ENCODE measurements at regions not wholly inside any gene's neighbourhood (a gene's known extent, or its start where the extent isn't known, plus 50 kb on each side); places are given as distances from the start of the nearest gene placed in this dataset.

- H3K36me3 ChIP-seq = no peaks in the 10 kb centered on the region
- no peak overlapping the region for H3K27ac ChIP-seq
- H3K4me3 ChIP-seq = no peak overlapping the region
- intact Hi-C loops (cut with DNase I; ENCODE audit: low total_unique reads) = no loop called here
- H3K9me3 ChIP-seq = no peaks in the 10 kb centered on the region
- H3K27me3 ChIP-seq = no peaks in the 10 kb centered on the region
- no peak for DNase-seq
- no peak for TF ChIP-seq CTCF (IDR thresholded peaks at IDR 0.05)
- H3K4me1 ChIP-seq = no peaks in the 10 kb centered on the region
These were observed 622.5 kb downstream of the GALR1 start for GRCh38 chr18:77872166-77872565.

- Histone ChIP-seq H3K4me3 (no peak overlapping the region), H3K27me3 (no peaks in the 10 kb centered on the region), H3K4me1 (no peaks in the 10 kb centered on the region), H3K9me3 (peaks cover 0 to 3% (median 0%) of the 10 kb centered on the region in 3 donors), H3K36me3 (no peaks in the 10 kb centered on the region), H3K27ac (no peak overlapping the region)
- no peak for DNase-seq
- no peak for TF ChIP-seq CTCF (IDR thresholded peaks at IDR 0.05)
- intact Hi-C loops (cut with DNase I; ENCODE audit: low total_unique reads) = no loop called here
These were observed 626.7 kb downstream of the GALR1 start for GRCh38 chr18:77876319-77876865.

- intact Hi-C loops (cut with DNase I; ENCODE audit: low total_unique reads) = no loop called here
- TF ChIP-seq CTCF (IDR thresholded peaks at IDR 0.05) = no peak
- Histone ChIP-seq H3K9me3 (peaks cover 0 to 6% (median 0%) of the 10 kb centered on the region in 3 donors), H3K27ac (no peak overlapping the region), H3K36me3 (no peaks in the 10 kb centered on the region), H3K27me3 (no peaks in the 10 kb centered on the region), H3K4me3 (no peak overlapping the region), H3K4me1 (no peaks in the 10 kb centered on the region)
- no peak for DNase-seq
These were observed 630.2 kb downstream of the GALR1 start for GRCh38 chr18:77879829-77880228.

GRCh38 chr18:77884454-77884853 lies 634.8 kb downstream of the GALR1 start:
- no peak for TF ChIP-seq CTCF (IDR thresholded peaks at IDR 0.05)
- intact Hi-C loops (cut with DNase I; ENCODE audit: low total_unique reads) = no loop called here
- no peak for DNase-seq

GRCh38 chr18:77894060-77894459 lies 644.4 kb downstream of the GALR1 start:
- Histone ChIP-seq H3K4me1 (no peaks in the 10 kb centered on the region), H3K27ac (no peak overlapping the region), H3K4me3 (no peak overlapping the region), H3K9me3 (no peaks in the 10 kb centered on the region), H3K36me3 (no peaks in the 10 kb centered on the region), H3K27me3 (peaks cover 0 to 10% of the 10 kb centered on the region in 2 donors)
- intact Hi-C loops (cut with DNase I; ENCODE audit: low total_unique reads) = no loop called here
- DNase-seq = no peak
- TF ChIP-seq CTCF (IDR thresholded peaks at IDR 0.05) = no peak

More at GRCh38 chr18:77884454-77884853, 634.8 kb downstream of the GALR1 start:
- Histone ChIP-seq H3K27ac (no peak overlapping the region), H3K27me3 (no peaks in the 10 kb centered on the region), H3K36me3 (no peaks in the 10 kb centered on the region), H3K4me3 (no peak overlapping the region), H3K9me3 (peaks cover 0 to 6% (median 0%) of the 10 kb centered on the region in 3 donors), H3K4me1 (peaks cover 0 to 3% (median 0%) of the 10 kb centered on the region in 4 donors)

- DNase-seq = no peak
- TF ChIP-seq CTCF (IDR thresholded peaks at IDR 0.05) = no peak
- intact Hi-C loops (cut with DNase I; ENCODE audit: low total_unique reads) = no loop called here
- no peaks in the 10 kb centered on the region for H3K9me3 ChIP-seq
- peaks cover 0 to 14% of the 10 kb centered on the region in 2 donors for H3K27me3 ChIP-seq
- peaks cover 0 to 4% (median 2%) of the 10 kb centered on the region in 4 donors for H3K4me1 ChIP-seq
- H3K36me3 ChIP-seq = no peaks in the 10 kb centered on the region
- no peak overlapping the region for H3K4me3 ChIP-seq
- H3K27ac ChIP-seq = no peak overlapping the region
These were observed 645.6 kb downstream of the GALR1 start for GRCh38 chr18:77895250-77895649.
